Osteocyte (in vitro differentiated cells): ENCODE measurements at regions not wholly inside any gene's neighbourhood (a gene's known extent, or its start where the extent isn't known, plus 50 kb on each side); places are given as distances from the start of the nearest gene placed in this dataset.

Experiments
- DNase-seq: peaks from one replicate; pipeline ENCODE4 v3.0.0; 2021; ENCODE audit warnings: mixed read lengths; ENCODE audit not compliant: unreplicated experiment; ENCODE audit errors: extremely low spot score
- H3K27ac Mint-ChIP-seq: one replicate; pipeline ENCODE4 v1.8.0; 2021; ENCODE audit warnings: mild to moderate bottlenecking, mixed read lengths; ENCODE audit not compliant: unreplicated experiment
- H3K27me3 Mint-ChIP-seq: one replicate; pipeline ENCODE4 v1.8.0; 2021; ENCODE audit warnings: mixed read lengths; ENCODE audit not compliant: unreplicated experiment
- H3K36me3 Mint-ChIP-seq: one replicate; pipeline ENCODE4 v1.8.0; 2021; ENCODE audit warnings: mixed read lengths; ENCODE audit not compliant: unreplicated experiment
- H3K4me1 Mint-ChIP-seq: one replicate; pipeline ENCODE4 v1.8.0; 2021; ENCODE audit warnings: mixed read lengths; ENCODE audit not compliant: unreplicated experiment
- H3K4me3 Mint-ChIP-seq: one replicate; pipeline ENCODE4 v1.8.0; 2021; ENCODE audit warnings: mild to moderate bottlenecking, moderate library complexity, mixed read lengths; ENCODE audit not compliant: unreplicated experiment
- H3K9me3 Mint-ChIP-seq: one replicate; pipeline ENCODE4 v1.8.0; 2021; ENCODE audit warnings: mixed read lengths; ENCODE audit not compliant: unreplicated experiment
- CTCF ChIP-seq: fragments of 200-600 bp; sonication (generic); IDR thresholded peaks from 2 replicates; pipeline ENCODE4 v1.5.0; 2021; ENCODE audit warnings: antibody characterized with exemption, mild to moderate bottlenecking, moderate library complexity

- no peak overlapping the region for H3K4me3 Mint-ChIP-seq
- no peaks in the 10 kb centered on the region for H3K9me3 Mint-ChIP-seq
- H3K4me1 Mint-ChIP-seq, result peaks cover 73% of the 10 kb centered on the region
- no peaks in the 10 kb centered on the region for H3K27me3 Mint-ChIP-seq
- no peak for DNase-seq
- H3K27ac Mint-ChIP-seq, result peak overlapping the region; percentile 73
- peaks cover 3% of the 10 kb centered on the region for H3K36me3 Mint-ChIP-seq
- no peak for TF ChIP-seq CTCF
Observed at GRCh38 chr4:158006990-158007389, 165.8 kb downstream of the GASK1B start.

- H3K27ac Mint-ChIP-seq, result peak overlapping the region; percentile 69
- H3K9me3 Mint-ChIP-seq, result no peaks in the 10 kb centered on the region
- no peak for DNase-seq
- TF ChIP-seq CTCF, result no peak
- no peaks in the 10 kb centered on the region for H3K27me3 Mint-ChIP-seq
- no peak overlapping the region for H3K4me3 Mint-ChIP-seq
- H3K36me3 Mint-ChIP-seq, result peaks cover 3% of the 10 kb centered on the region
- peaks cover 55% of the 10 kb centered on the region for H3K4me1 Mint-ChIP-seq
Observed at GRCh38 chr4:158005021-158005420, 167.8 kb downstream of the GASK1B start.

DNA sequence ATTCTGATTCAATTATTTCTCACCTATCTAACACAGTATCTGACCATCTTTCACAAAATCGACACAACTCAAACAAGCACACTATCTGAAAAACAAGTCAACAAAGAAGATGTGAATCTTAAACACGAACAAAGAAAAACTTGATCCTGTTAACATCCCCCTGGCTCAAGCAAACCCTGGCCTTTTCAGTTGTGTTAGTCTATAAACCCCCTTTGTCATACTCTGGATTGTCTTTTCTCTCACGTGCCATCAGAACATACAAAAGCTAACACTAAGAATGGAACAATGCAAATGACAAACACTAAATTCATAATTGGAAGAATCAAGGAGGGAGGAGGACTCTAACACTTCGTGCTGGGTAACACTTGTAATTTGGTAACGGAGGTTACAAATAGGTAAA, 168.7 kb downstream of the GASK1B start:
- Mint-ChIP-seq H3K4me3 (no peak overlapping the region), H3K9me3 (no peaks in the 10 kb centered on the region), H3K36me3 (peaks cover 3% of the 10 kb centered on the region), H3K4me1 (peaks cover 47% of the 10 kb centered on the region), H3K27ac (no peak overlapping the region), H3K27me3 (no peaks in the 10 kb centered on the region)
- no peak for TF ChIP-seq CTCF
- DNase-seq, result no peak

GRCh38 chr4:158003212-158003611, 169.6 kb downstream of the GASK1B start:
- Mint-ChIP-seq H3K36me3 (peaks cover 3% of the 10 kb centered on the region), H3K4me1 (peaks cover 46% of the 10 kb centered on the region), H3K9me3 (no peaks in the 10 kb centered on the region), H3K4me3 (no peak overlapping the region), H3K27ac (no peak overlapping the region), H3K27me3 (no peaks in the 10 kb centered on the region)
- no peak for TF ChIP-seq CTCF
- no peak for DNase-seq

DNA sequence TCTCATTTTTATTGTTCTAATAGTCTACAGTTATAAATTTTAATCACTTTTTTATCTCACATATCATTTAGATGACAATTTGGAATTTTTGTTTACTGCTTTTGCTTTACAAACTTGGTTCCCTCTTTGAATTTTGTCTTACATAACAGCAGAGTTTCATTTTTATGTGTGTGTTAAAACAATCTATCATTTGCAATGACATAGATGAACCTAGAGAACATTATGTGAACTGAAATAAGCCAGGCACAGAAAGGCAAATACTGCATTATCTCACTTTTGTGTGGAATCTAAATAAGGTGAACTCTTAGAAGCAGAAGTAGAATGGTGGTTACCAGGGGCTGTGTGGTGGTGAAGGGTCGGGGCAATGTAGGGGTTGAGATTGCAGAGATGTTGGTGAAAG, 170.7 kb downstream of the GASK1B start:
- H3K9me3 Mint-ChIP-seq, result no peaks in the 10 kb centered on the region
- DNase-seq, result no peak
- no peak overlapping the region for H3K4me3 Mint-ChIP-seq
- H3K27ac Mint-ChIP-seq, result no peak overlapping the region
- no peak for TF ChIP-seq CTCF
- peaks cover 39% of the 10 kb centered on the region for H3K4me1 Mint-ChIP-seq
- H3K27me3 Mint-ChIP-seq, result no peaks in the 10 kb centered on the region
- H3K36me3 Mint-ChIP-seq, result peaks cover 3% of the 10 kb centered on the region
